Activated naive CD4-positive, alpha-beta T cell treated with anti-CD3 and anti-CD28 coated beads for 36 hours (primary cell): ENCODE measurements at regions not wholly inside any gene's neighbourhood (a gene's known extent, or its start where the extent isn't known, plus 50 kb on each side); places are given as distances from the start of the nearest gene placed in this dataset.
"Not testable (repeated sequence)": the region's sequence is repeated elsewhere in the genome, so short reads cannot be mapped to it uniquely, and the experiment has no call there.

Source experiments
- CTCF ChIA-PET: fragments of 350-600 bp; sonication (Branson Sonifier 250); formaldehyde crosslinking; loops from one replicate; lab custom pipeline; 2021; ENCODE audit warnings: antibody characterized with exemption; lab: Charles Lee
- DNase-seq: peaks from one replicate; pipeline ENCODE4 v3.0.0-alpha.2; 2020
- H3K27ac Mint-ChIP-seq: one replicate; pipeline ENCODE4 v1.8.0; 2021; ENCODE audit warnings: mild to moderate bottlenecking, mixed read lengths
- H3K27me3 Mint-ChIP-seq: one replicate; pipeline ENCODE4 v1.8.0; 2021; ENCODE audit warnings: low read depth, mixed read lengths
- H3K36me3 Mint-ChIP-seq: one replicate; pipeline ENCODE4 v1.8.0; 2021; ENCODE audit warnings: low read depth, mixed read lengths
- H3K4me1 Mint-ChIP-seq: one replicate; pipeline ENCODE4 v1.8.0; 2021; ENCODE audit warnings: low read depth, mixed read lengths
- H3K4me3 Mint-ChIP-seq: one replicate; pipeline ENCODE4 v1.8.0; 2021; ENCODE audit warnings: mild to moderate bottlenecking, moderate library complexity, mixed read lengths
- H3K9me3 Mint-ChIP-seq: one replicate; pipeline ENCODE4 v1.8.0; 2021; ENCODE audit warnings: mixed read lengths
- intact Hi-C: fragments of 100-400 bp; cut with micrococcal nuclease; formaldehyde crosslinking; loops from one replicate; pipeline ENCODE4 v1.15.1; 2023

- intact Hi-C loops = no loop called here
- no peaks in the 10 kb centered on the region for H3K4me1 Mint-ChIP-seq
- CTCF ChIA-PET = no interaction called here
- no peaks in the 10 kb centered on the region for H3K36me3 Mint-ChIP-seq
- no peak overlapping the region for H3K27ac Mint-ChIP-seq
- DNase-seq = no peak
- H3K9me3 Mint-ChIP-seq = no peaks in the 10 kb centered on the region
- no peak overlapping the region for H3K4me3 Mint-ChIP-seq
- H3K27me3 Mint-ChIP-seq = no peaks in the 10 kb centered on the region
These were observed 760.3 kb upstream of the SOX11 start for GRCh38 chr2:4931721-4932365.

GRCh38 chr2:4935291-4935690, 756.9 kb upstream of the SOX11 start:
- H3K4me3 Mint-ChIP-seq, H3K27me3 Mint-ChIP-seq, intact Hi-C loops, H3K36me3 Mint-ChIP-seq, H3K9me3 Mint-ChIP-seq, DNase-seq, H3K4me1 Mint-ChIP-seq, H3K27ac Mint-ChIP-seq, CTCF ChIA-PET: not testable (repeated sequence)

- no peak for DNase-seq
- intact Hi-C loops = no loop called here
- peaks cover 7% of the 10 kb centered on the region for H3K9me3 Mint-ChIP-seq
- peaks cover 1% of the 10 kb centered on the region for H3K36me3 Mint-ChIP-seq
- no peak overlapping the region for H3K27ac Mint-ChIP-seq
- H3K4me3 Mint-ChIP-seq = no peak overlapping the region
- H3K4me1 Mint-ChIP-seq = no peaks in the 10 kb centered on the region
- H3K27me3 Mint-ChIP-seq = peaks cover 1% of the 10 kb centered on the region
- CTCF ChIA-PET = no interaction called here
These were observed 754.6 kb upstream of the SOX11 start for GRCh38 chr2:4937550-4937949.

GRCh38 chr2:4938206-4938605, 754.0 kb upstream of the SOX11 start:
- no peak overlapping the region for H3K4me3 Mint-ChIP-seq
- peaks cover 1% of the 10 kb centered on the region for H3K36me3 Mint-ChIP-seq
- DNase-seq = no peak
- no peaks in the 10 kb centered on the region for H3K4me1 Mint-ChIP-seq
- no peak overlapping the region for H3K27ac Mint-ChIP-seq
- H3K27me3 Mint-ChIP-seq = peaks cover 1% of the 10 kb centered on the region
- intact Hi-C loops = no loop called here
- CTCF ChIA-PET = interaction anchor here (0.7 kb wide), 1 partner anchor 955 kb away, joined by 4 read pairs; no protein-coding TSS in a partner anchor
- H3K9me3 Mint-ChIP-seq = peaks cover 7% of the 10 kb centered on the region

GRCh38 chr2:4942441-4942840, 749.7 kb upstream of the SOX11 start:
- Mint-ChIP-seq H3K27ac (no peak overlapping the region), H3K4me3 (no peak overlapping the region), H3K27me3 (peaks cover 1% of the 10 kb centered on the region), H3K9me3 (peaks cover 7% of the 10 kb centered on the region), H3K4me1 (no peaks in the 10 kb centered on the region), H3K36me3 (peaks cover 1% of the 10 kb centered on the region)
- intact Hi-C loops = no loop called here
- no peak for DNase-seq
- CTCF ChIA-PET = no interaction called here

GRCh38 chr2:4947911-4948310, 744.3 kb upstream of the SOX11 start:
- Mint-ChIP-seq H3K4me3 (no peak overlapping the region), H3K9me3 (peaks cover 1% of the 10 kb centered on the region), H3K36me3 (no peaks in the 10 kb centered on the region), H3K4me1 (no peaks in the 10 kb centered on the region), H3K27ac (no peak overlapping the region), H3K27me3 (no peaks in the 10 kb centered on the region)
- CTCF ChIA-PET = no interaction called here
- intact Hi-C loops = no loop called here
- no peak for DNase-seq

GRCh38 chr2:4951368-4951767, 740.8 kb upstream of the SOX11 start:
- CTCF ChIA-PET = no interaction called here
- H3K9me3 Mint-ChIP-seq = peaks cover 1% of the 10 kb centered on the region
- no peaks in the 10 kb centered on the region for H3K4me1 Mint-ChIP-seq
- DNase-seq = no peak
- no peak overlapping the region for H3K4me3 Mint-ChIP-seq
- H3K27ac Mint-ChIP-seq = no peak overlapping the region
- H3K27me3 Mint-ChIP-seq = no peaks in the 10 kb centered on the region
- intact Hi-C loops = no loop called here
- H3K36me3 Mint-ChIP-seq = no peaks in the 10 kb centered on the region

GRCh38 chr2:4959219-4959618, 733.0 kb upstream of the SOX11 start:
- intact Hi-C loops = no loop called here
- Mint-ChIP-seq H3K27me3 (no peaks in the 10 kb centered on the region), H3K4me1 (no peaks in the 10 kb centered on the region), H3K36me3 (no peaks in the 10 kb centered on the region), H3K27ac (no peak overlapping the region), H3K9me3 (no peaks in the 10 kb centered on the region), H3K4me3 (no peak overlapping the region)
- CTCF ChIA-PET = no interaction called here
- DNase-seq = no peak

GRCh38 chr2:4962419-4962818, 729.8 kb upstream of the SOX11 start:
- H3K36me3 Mint-ChIP-seq = no peaks in the 10 kb centered on the region
- CTCF ChIA-PET = no interaction called here
- no peaks in the 10 kb centered on the region for H3K27me3 Mint-ChIP-seq
- H3K4me3 Mint-ChIP-seq = no peak overlapping the region
- intact Hi-C loops = no loop called here
- DNase-seq = no peak
- no peaks in the 10 kb centered on the region for H3K4me1 Mint-ChIP-seq
- no peaks in the 10 kb centered on the region for H3K9me3 Mint-ChIP-seq
- no peak overlapping the region for H3K27ac Mint-ChIP-seq

GRCh38 chr2:4963106-4963505, 729.1 kb upstream of the SOX11 start:
- no peak for DNase-seq
- intact Hi-C loops = no loop called here
- H3K27me3 Mint-ChIP-seq = no peaks in the 10 kb centered on the region
- H3K4me1 Mint-ChIP-seq = no peaks in the 10 kb centered on the region
- no peak overlapping the region for H3K4me3 Mint-ChIP-seq
- no peaks in the 10 kb centered on the region for H3K9me3 Mint-ChIP-seq
- H3K36me3 Mint-ChIP-seq = no peaks in the 10 kb centered on the region
- H3K27ac Mint-ChIP-seq = no peak overlapping the region
- CTCF ChIA-PET = no interaction called here

- Mint-ChIP-seq H3K27me3 (no peaks in the 10 kb centered on the region), H3K4me1 (no peaks in the 10 kb centered on the region), H3K4me3 (no peak overlapping the region), H3K9me3 (no peaks in the 10 kb centered on the region), H3K27ac (no peak overlapping the region), H3K36me3 (no peaks in the 10 kb centered on the region)
- DNase-seq = no peak
- intact Hi-C loops = no loop called here
- CTCF ChIA-PET = no interaction called here
These were observed 728.1 kb upstream of the SOX11 start for GRCh38 chr2:4964001-4964540.

GRCh38 chr2:4964579-4964978, 727.6 kb upstream of the SOX11 start:
- H3K9me3 Mint-ChIP-seq = peaks cover 2% of the 10 kb centered on the region
- H3K27me3 Mint-ChIP-seq = no peaks in the 10 kb centered on the region
- no peaks in the 10 kb centered on the region for H3K4me1 Mint-ChIP-seq
- no peak for DNase-seq
- no peaks in the 10 kb centered on the region for H3K36me3 Mint-ChIP-seq
- no peak overlapping the region for H3K27ac Mint-ChIP-seq
- intact Hi-C loops = no loop called here
- CTCF ChIA-PET = no interaction called here
- no peak overlapping the region for H3K4me3 Mint-ChIP-seq

- Mint-ChIP-seq H3K4me1 (no peaks in the 10 kb centered on the region), H3K27ac (no peak overlapping the region), H3K4me3 (no peak overlapping the region), H3K27me3 (no peaks in the 10 kb centered on the region), H3K9me3 (peaks cover 6% of the 10 kb centered on the region), H3K36me3 (no peaks in the 10 kb centered on the region)
- CTCF ChIA-PET = no interaction called here
- intact Hi-C loops = no loop called here
- no peak for DNase-seq
These were observed 726.4 kb upstream of the SOX11 start for GRCh38 chr2:4965556-4966320.
